Endothelial cell of umbilical vein (primary cell): ENCODE measurements at regions not wholly inside any gene's neighbourhood (a gene's known extent, or its start where the extent isn't known, plus 50 kb on each side); places are given as distances from the start of the nearest gene placed in this dataset.

ENCODE experiments used
- BruUV-seq: library from RNA; stranded (reverse); fragments of 400-500 nt; replicated peaks from 2 replicates; lab custom pipeline; 2021; lab: Mats Ljungman, UMichigan
- CTCF ChIA-PET: fragments of 300-600, 350-600 bp; sonication (Branson Sonifier 250); formaldehyde crosslinking; loops from one replicate; lab custom pipeline; 2021; ENCODE audit warnings: antibody characterized with exemption, inconsistent platforms; lab: Charles Lee
- POLR2A ChIA-PET: fragments of 300-600, 350-600 bp; sonication (Branson Sonifier 250); formaldehyde crosslinking; loops from one replicate; lab custom pipeline; 2021; ENCODE audit warnings: antibody characterized with exemption, inconsistent platforms; lab: Charles Lee
- DNase-seq: peaks from one replicate; pipeline ENCODE4 v3.0.0-alpha.2; 2011; ENCODE audit warnings: low read depth, low spot score
- FAIRE-seq: peaks from 2 replicates; lab custom pipeline; 2011; peaks lifted over from hg19 to GRCh38; lab: Jason Lieb, UNC
- H2AFZ ChIP-seq: 2 replicates; pipeline ENCODE4 v1.6.0; 2012; ENCODE audit warnings: low read depth, low read length, control low read depth, inconsistent platforms
- H3K27ac ChIP-seq: 2 replicates; pipeline ENCODE4 v1.5.1; 2011; ENCODE audit warnings: low read depth, mild to moderate bottlenecking, control low read depth, low read length, moderate library complexity; ENCODE audit not compliant: insufficient read depth
- H3K27me3 ChIP-seq, 2 experiments: 2 replicates each; pipeline versions ENCODE4 v1.6.0 to v1.6.1; 2011; ENCODE audit warnings: low read length in 2 of 2, mixed read lengths in 1 of 2; ENCODE audit not compliant: control insufficient read depth in 2 of 2, insufficient read depth in 2 of 2
- H3K36me3 ChIP-seq, 2 experiments: 2 replicates in 1 of 2; 3 replicates in 1 of 2; pipeline ENCODE4 v1.5.1; 2011; ENCODE audit warnings: low read length in 2 of 2, mild to moderate bottlenecking in 1 of 2, moderate library complexity in 1 of 2; ENCODE audit not compliant: control insufficient read depth in 2 of 2, insufficient read depth in 2 of 2; ENCODE audit errors: extremely low read depth in 1 of 2
- H3K4me1 ChIP-seq: 3 replicates; pipeline ENCODE4 v1.5.1; 2011; ENCODE audit warnings: mild to moderate bottlenecking, low read length; ENCODE audit not compliant: control insufficient read depth, insufficient read depth; ENCODE audit errors: extremely low read depth
- H3K4me2 ChIP-seq: 2 replicates; pipeline ENCODE4 v1.6.1; 2011; ENCODE audit warnings: low read length, control low read depth, mixed read lengths; ENCODE audit not compliant: insufficient read depth
- H3K4me3 ChIP-seq, 3 experiments: fragments of 200-600 bp in 1 of 3; sonication (generic), shearing (Covaris generic) in 1 of 3; replicated peaks in 1 of 3; 2 replicates each; pipeline ENCODE4 v1.5.1; 2011 to 2016; ENCODE audit warnings: control low read depth in 3 of 3, low read length in 3 of 3, mild to moderate bottlenecking in 2 of 3, inconsistent platforms in 1 of 3, low read depth in 1 of 3, moderate library complexity in 1 of 3; ENCODE audit not compliant: insufficient read depth in 1 of 3
- H3K79me2 ChIP-seq: 2 replicates; pipeline ENCODE4 v1.6.0; 2012; ENCODE audit warnings: low read length, inconsistent platforms; ENCODE audit not compliant: control insufficient read depth, insufficient read depth
- H3K9ac ChIP-seq: replicated peaks from 2 replicates; pipeline ENCODE3; 2011; ENCODE audit warnings: low read length, control low read depth; ENCODE audit not compliant: insufficient read depth; ENCODE audit errors: extremely low read depth
- H3K9me1 ChIP-seq: replicated peaks from 3 replicates; pipeline ENCODE4 v1.6.0; 2011; ENCODE audit warnings: mild to moderate bottlenecking, low read length; ENCODE audit not compliant: control insufficient read depth, insufficient read depth; ENCODE audit errors: extremely low read depth
- H3K9me3 ChIP-seq: replicated peaks from 2 replicates; pipeline ENCODE4 v1.5.1; 2012; ENCODE audit warnings: low read length, inconsistent platforms; ENCODE audit not compliant: control insufficient read depth, insufficient read depth
- H4K20me1 ChIP-seq: replicated peaks from 2 replicates; pipeline ENCODE3; 2011; ENCODE audit warnings: mild to moderate bottlenecking, low read length; ENCODE audit not compliant: control insufficient read depth, insufficient read depth; ENCODE audit errors: extremely low read depth
- CTCF ChIP-seq, 2 donors: IDR thresholded peaks; 1 replicate in 1 of 2; 2 replicates in 1 of 2; pipeline ENCODE4 v1.5.1; 2011; ENCODE audit warnings: low read length in 2 of 2, mild to moderate bottlenecking in 2 of 2, moderate library complexity in 2 of 2, control low read depth in 1 of 2, inconsistent platforms in 1 of 2, low read depth in 1 of 2; ENCODE audit not compliant: insufficient read depth in 1 of 2; ENCODE audit errors: extremely low read depth in 1 of 2
- EZH2 ChIP-seq: IDR thresholded peaks from 2 replicates; pipeline ENCODE4 v1.6.1; 2012; ENCODE audit warnings: borderline replicate concordance, low read depth, mild to moderate bottlenecking, moderate library complexity, low read length, inconsistent platforms; ENCODE audit not compliant: severe bottlenecking
- FOS ChIP-seq: IDR thresholded peaks from 2 replicates; pipeline ENCODE4 v1.6.1; 2011; ENCODE audit warnings: mild to moderate bottlenecking, low read length, moderate library complexity, borderline replicate concordance; ENCODE audit not compliant: insufficient read depth
- GATA2 ChIP-seq: IDR thresholded peaks from 2 replicates; pipeline ENCODE4 v1.7.0; 2011; ENCODE audit warnings: low read depth, mild to moderate bottlenecking, moderate library complexity, mixed read lengths, low read length; ENCODE audit not compliant: insufficient read length, insufficient read depth
- JUN ChIP-seq: IDR thresholded peaks from 2 replicates; pipeline ENCODE4 v1.6.1; 2011; ENCODE audit warnings: borderline replicate concordance, low read depth; ENCODE audit not compliant: insufficient read length, insufficient read depth
- MAX ChIP-seq: IDR thresholded peaks from 2 replicates; pipeline ENCODE4 v1.6.1; 2011; ENCODE audit not compliant: insufficient read depth, insufficient read length
- MYC ChIP-seq: IDR thresholded peaks from one replicate; pipeline ENCODE4 v1.6.1; 2011; ENCODE audit warnings: mild to moderate bottlenecking, low read depth, low read length
- POLR2A ChIP-seq: IDR thresholded peaks from 2 replicates; pipeline ENCODE4 v1.6.1; 2012; ENCODE audit warnings: low read depth, mild to moderate bottlenecking, control low read depth, low read length
- POLR2AphosphoS5 ChIP-seq: IDR thresholded peaks from 2 replicates; pipeline ENCODE4 v1.6.1; 2012; ENCODE audit warnings: low read depth, mild to moderate bottlenecking, control low read depth, low read length, moderate library complexity; ENCODE audit not compliant: insufficient read depth
- dilution Hi-C: fragments of 300-500 bp; cut with MboI; formaldehyde crosslinking; loops from one replicate; pipeline ENCODE4 v1.15.0; 2019; ENCODE audit warnings: low sequenced_read_pairs; ENCODE audit not compliant: extremely low pct_ligation_motif_present
- intact Hi-C: fragments of 100-400 bp; cut with micrococcal nuclease; formaldehyde crosslinking; loops from one replicate; pipeline ENCODE4 v1.10.0; 2022

- no peak overlapping the region for H3K27ac ChIP-seq
- H3K9me3 ChIP-seq = no peaks in the 10 kb centered on the region
- no peaks in the 10 kb centered on the region for H3K79me2 ChIP-seq
- no peak for DNase-seq
- ChIA-PET POLR2A (no interaction called here), CTCF (no interaction called here)
- TF ChIP-seq JUN (no peak), CTCF (IDR thresholded peaks at IDR 0.05; ENCODE audit: extremely low read depth in 1 of 2, insufficient read depth in 1 of 2, low read depth in 1 of 2, low read length in 2 of 2) (no peak), FOS (no peak), GATA2 (no peak), POLR2A (no peak), MYC (no peak)
- H3K36me3 ChIP-seq = no peaks in the 10 kb centered on the region
- FAIRE-seq = no peak
- H3K27me3 ChIP-seq = peaks cover 3% of the 10 kb centered on the region in 2 experiments
- dilution Hi-C loops (no loop called here), intact Hi-C loops (no loop called here)
- no peaks in the 10 kb centered on the region for H3K9me1 ChIP-seq
- no TSS peak for BruUV-seq
- H3K4me2 ChIP-seq = no peak overlapping the region
- H2AFZ ChIP-seq = no peak overlapping the region
- no peak overlapping the region for H3K4me3 ChIP-seq
- no peak overlapping the region for H3K9ac ChIP-seq
- H3K4me1 ChIP-seq = no peaks in the 10 kb centered on the region
- H4K20me1 ChIP-seq = no peaks in the 10 kb centered on the region
Measured at GRCh38 chr13:50159607-50160006, 144.4 kb downstream of the KCNRG start.

- Histone ChIP-seq H3K27me3 (peaks cover 3% of the 10 kb centered on the region in 2 experiments), H3K9ac (no peak overlapping the region), H3K9me1 (no peaks in the 10 kb centered on the region), H3K27ac (no peak overlapping the region), H3K9me3 (no peaks in the 10 kb centered on the region), H3K79me2 (no peaks in the 10 kb centered on the region), H3K4me2 (no peak overlapping the region), H2AFZ (no peak overlapping the region), H3K4me3 (no peak overlapping the region), H3K4me1 (no peaks in the 10 kb centered on the region), H4K20me1 (no peaks in the 10 kb centered on the region), H3K36me3 (no peaks in the 10 kb centered on the region)
- BruUV-seq = no TSS peak
- FAIRE-seq (no peak), DNase-seq (no peak)
- intact Hi-C loops = no loop called here
- ChIA-PET POLR2A (no interaction called here), CTCF (no interaction called here)
- no peak for TF ChIP-seq MAX
- TF ChIP-seq POLR2AphosphoS5 = no peak
- TF ChIP-seq MYC = no peak
- no peak for TF ChIP-seq GATA2
- no peak for TF ChIP-seq POLR2A
- TF ChIP-seq JUN = no peak
- TF ChIP-seq FOS = no peak
- no peak for TF ChIP-seq CTCF (IDR thresholded peaks at IDR 0.05; ENCODE audit: extremely low read depth in 1 of 2, insufficient read depth in 1 of 2, low read depth in 1 of 2, low read length in 2 of 2)
- no peak for TF ChIP-seq EZH2
- dilution Hi-C loops = no loop called here
Measured at GRCh38 chr13:50161052-50161451, 145.8 kb downstream of the KCNRG start.
